Panc1 (cell line): ENCODE measurements at regions not wholly inside any gene's neighbourhood (a gene's known extent, or its start where the extent isn't known, plus 50 kb on each side); places are given as distances from the start of the nearest gene placed in this dataset.

Source experiments
- ATAC-seq: fragments of 200-7000 bp; cut with Tn5 transposase; 2 replicates; pipeline ENCODE4 v1.9.1; 2020; ENCODE audit warnings: mild to moderate bottlenecking, moderate library complexity
- BruUV-seq: library from RNA; stranded (reverse); fragments of 400-500 nt; replicated peaks from 2 replicates; lab custom pipeline; 2021; lab: Mats Ljungman, UMichigan
- CTCF ChIA-PET: fragments of 300-600 bp; sonication (Branson Sonifier 250); formaldehyde crosslinking; loops from one replicate; lab custom pipeline; 2022; ENCODE audit warnings: antibody characterized with exemption; lab: Charles Lee
- POLR2A ChIA-PET: fragments of 300-600 bp; sonication (Branson Sonifier 250); formaldehyde crosslinking; loops from one replicate; lab custom pipeline; 2022; ENCODE audit warnings: antibody characterized with exemption; lab: Charles Lee
- DNase-seq: peaks from one replicate; pipeline ENCODE4 v3.0.0-alpha.2; 2010; ENCODE audit warnings: low read depth, low spot score
- H3K27ac ChIP-seq: 2 replicates; pipeline ENCODE4 v1.5.1; 2011; ENCODE audit warnings: mild to moderate bottlenecking, low read length, inconsistent platforms
- H3K27me3 ChIP-seq: fragments of 200-500 bp; sonication (Bioruptor generic); 2 replicates; pipeline ENCODE4 v1.6.0; 2014; ENCODE audit warnings: low read length, inconsistent platforms; ENCODE audit not compliant: control insufficient read depth, insufficient read depth
- H3K36me3 ChIP-seq: fragments of 200-500 bp; sonication (Bioruptor generic); 2 replicates; pipeline ENCODE4 v1.5.1; 2014; ENCODE audit warnings: inconsistent platforms, mild to moderate bottlenecking, low read length, moderate library complexity; ENCODE audit not compliant: control insufficient read depth, insufficient read depth
- H3K4me1 ChIP-seq: 2 replicates; pipeline ENCODE4 v1.5.1; 2011; ENCODE audit warnings: inconsistent platforms, mild to moderate bottlenecking, low read length, moderate library complexity; ENCODE audit not compliant: control insufficient read depth, insufficient read depth
- H3K4me3 ChIP-seq, 2 experiments: 2 replicates each; pipeline ENCODE4 v1.5.1; 2011 to 2012; ENCODE audit warnings: low read depth in 2 of 2, low read length in 2 of 2, mild to moderate bottlenecking in 2 of 2, inconsistent platforms in 1 of 2, moderate library complexity in 1 of 2
- H3K9me3 ChIP-seq: fragments of 200-500 bp; sonication (Bioruptor generic); 2 replicates; pipeline ENCODE4 v1.5.1; 2014; ENCODE audit warnings: low read depth, mild to moderate bottlenecking, inconsistent platforms, low read length, moderate library complexity; ENCODE audit not compliant: control insufficient read depth, insufficient read depth
- CTCF ChIP-seq: fragments of 450-650 bp; IDR thresholded peaks from 2 replicates; pipeline ENCODE4 v1.5.1; 2017; ENCODE audit warnings: mild to moderate bottlenecking
- POLR2AphosphoS5 ChIP-seq: IDR thresholded peaks from 2 replicates; pipeline ENCODE4 v1.6.1; 2012; ENCODE audit warnings: mild to moderate bottlenecking, low read depth, low read length, moderate library complexity
- REST ChIP-seq, 2 experiments: IDR thresholded peaks; 2 replicates each; pipeline ENCODE4 v1.6.1; 2011 to 2012; ENCODE audit warnings: low read depth in 2 of 2, control low read depth in 1 of 2, low read length in 1 of 2, mild to moderate bottlenecking in 1 of 2, moderate library complexity in 1 of 2; ENCODE audit not compliant: insufficient read depth in 1 of 2
- SIN3A ChIP-seq: IDR thresholded peaks from 2 replicates; pipeline ENCODE4 v1.6.1; 2012; ENCODE audit warnings: low read depth, mild to moderate bottlenecking, low read length, moderate library complexity, borderline replicate concordance; ENCODE audit not compliant: insufficient read depth
- TCF7L2 ChIP-seq: IDR thresholded peaks from 2 replicates; pipeline ENCODE4 v1.6.1; 2011; ENCODE audit warnings: mild to moderate bottlenecking, low read depth, low read length, inconsistent platforms
- in situ Hi-C: cut with HindIII; loops from 2 replicates; pipeline ENCODE4 v1.10.0; 2016; ENCODE audit warnings: low sequenced_read_pairs, low pct_unique_long_range_greater_than_20kb
- intact Hi-C: fragments of 100-400 bp; cut with micrococcal nuclease; formaldehyde crosslinking; loops from one replicate; pipeline ENCODE4 v1.10.0; 2022; ENCODE audit not compliant: unreplicated experiment

GRCh38 chr9:23441275-23441674 lies 384.8 kb downstream of the ELAVL2 start:
- no TSS peak for BruUV-seq
- H3K27me3 ChIP-seq = no peaks in the 10 kb centered on the region
- DNase-seq (no peak), ATAC-seq (no peak)
- TF ChIP-seq TCF7L2 (no peak), POLR2AphosphoS5 (no peak), REST (IDR thresholded peaks at IDR 0.05; ENCODE audit: insufficient read depth in 1 of 2, low read depth in 2 of 2, low read length in 1 of 2) (no peak), CTCF (no peak), SIN3A (no peak)
- CTCF ChIA-PET = no interaction called here
- H3K36me3 ChIP-seq = no peaks in the 10 kb centered on the region
- in situ Hi-C loops (no loop called here), intact Hi-C loops (no loop called here)
- no peaks in the 10 kb centered on the region for H3K9me3 ChIP-seq
- no peak overlapping the region for H3K27ac ChIP-seq
- H3K4me3 ChIP-seq = no peak overlapping the region
- H3K4me1 ChIP-seq = no peaks in the 10 kb centered on the region
- POLR2A ChIA-PET = no interaction called here

GRCh38 chr9:23444658-23445057 lies 381.4 kb downstream of the ELAVL2 start:
- no peak overlapping the region for H3K27ac ChIP-seq
- H3K27me3 ChIP-seq = no peaks in the 10 kb centered on the region
- H3K9me3 ChIP-seq = no peaks in the 10 kb centered on the region
- H3K36me3 ChIP-seq = no peaks in the 10 kb centered on the region
- TF ChIP-seq REST (IDR thresholded peaks at IDR 0.05; ENCODE audit: insufficient read depth in 1 of 2, low read depth in 2 of 2, low read length in 1 of 2) (no peak), TCF7L2 (no peak), POLR2AphosphoS5 (no peak), CTCF (no peak), SIN3A (no peak)
- CTCF ChIA-PET = no interaction called here
- in situ Hi-C loops (no loop called here), intact Hi-C loops (no loop called here)
- no peak overlapping the region for H3K4me3 ChIP-seq
- no peaks in the 10 kb centered on the region for H3K4me1 ChIP-seq
- POLR2A ChIA-PET = no interaction called here
- no TSS peak for BruUV-seq
- ATAC-seq = no peak
- no peak for DNase-seq
